PC-3 (cell line): ENCODE measurements at regions not wholly inside any gene's neighbourhood (a gene's known extent, or its start where the extent isn't known, plus 50 kb on each side); places are given as distances from the start of the nearest gene placed in this dataset.
"Not testable (repeated sequence)": the region's sequence is repeated elsewhere in the genome, so short reads cannot be mapped to it uniquely, and the experiment has no call there.

Experiments used
- EZH2phosphoT487 ChIP-seq: fragments of 300-600 bp; sonication (generic); IDR thresholded peaks from 2 replicates; pipeline ENCODE4 v1.6.1; 2018; ENCODE audit warnings: mild to moderate bottlenecking, antibody characterized with exemption, low read length, borderline replicate concordance
- TF ChIP-seq, protein P1 (sequence below): fragments of 300-600 bp; sonication (generic); conservative IDR thresholded peaks from 2 replicates; pipeline ENCODE4 v1.5.1; 2017; ENCODE audit warnings: antibody characterized with exemption, low read depth, mild to moderate bottlenecking, low read length

DNA sequence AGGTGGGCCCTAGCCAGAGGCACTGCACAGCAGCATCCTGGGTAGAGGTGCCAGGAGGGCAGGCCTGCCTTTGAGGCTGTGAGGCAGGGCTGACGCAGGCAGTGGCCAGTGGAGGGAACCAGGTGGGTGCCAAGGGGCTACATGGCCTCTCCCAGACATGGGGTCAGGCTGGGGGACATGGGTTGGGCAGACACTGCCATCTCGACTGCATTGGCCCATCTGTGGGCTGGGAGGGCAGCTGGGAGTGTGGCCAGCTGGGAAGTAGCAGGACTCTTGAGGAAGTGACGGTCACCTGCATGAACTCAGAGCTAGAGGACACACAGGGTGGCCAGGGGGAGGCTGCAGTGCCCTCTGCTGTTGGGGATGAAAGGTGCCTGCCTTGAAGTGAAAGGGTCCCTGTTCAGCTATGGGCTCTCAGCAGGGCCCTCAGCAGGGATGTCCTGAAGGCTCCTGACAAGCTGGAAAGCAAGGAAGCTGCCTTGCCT is 294.6 kb downstream of the CCDC74A start:
- TF ChIP-seq, protein P1, sequence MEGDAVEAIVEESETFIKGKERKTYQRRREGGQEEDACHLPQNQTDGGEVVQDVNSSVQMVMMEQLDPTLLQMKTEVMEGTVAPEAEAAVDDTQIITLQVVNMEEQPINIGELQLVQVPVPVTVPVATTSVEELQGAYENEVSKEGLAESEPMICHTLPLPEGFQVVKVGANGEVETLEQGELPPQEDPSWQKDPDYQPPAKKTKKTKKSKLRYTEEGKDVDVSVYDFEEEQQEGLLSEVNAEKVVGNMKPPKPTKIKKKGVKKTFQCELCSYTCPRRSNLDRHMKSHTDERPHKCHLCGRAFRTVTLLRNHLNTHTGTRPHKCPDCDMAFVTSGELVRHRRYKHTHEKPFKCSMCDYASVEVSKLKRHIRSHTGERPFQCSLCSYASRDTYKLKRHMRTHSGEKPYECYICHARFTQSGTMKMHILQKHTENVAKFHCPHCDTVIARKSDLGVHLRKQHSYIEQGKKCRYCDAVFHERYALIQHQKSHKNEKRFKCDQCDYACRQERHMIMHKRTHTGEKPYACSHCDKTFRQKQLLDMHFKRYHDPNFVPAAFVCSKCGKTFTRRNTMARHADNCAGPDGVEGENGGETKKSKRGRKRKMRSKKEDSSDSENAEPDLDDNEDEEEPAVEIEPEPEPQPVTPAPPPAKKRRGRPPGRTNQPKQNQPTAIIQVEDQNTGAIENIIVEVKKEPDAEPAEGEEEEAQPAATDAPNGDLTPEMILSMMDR, result not testable (repeated sequence)
- not testable (repeated sequence) for TF ChIP-seq EZH2phosphoT487
